Liver (tissue), 8 donors: ENCODE measurements at regions not wholly inside any gene's neighbourhood (a gene's known extent, or its start where the extent isn't known, plus 50 kb on each side); places are given as distances from the start of the nearest gene placed in this dataset.

Source experiments
- DNase-seq: peaks from one replicate; pipeline ENCODE4 v3.0.0-alpha.2; 2017; ENCODE audit warnings: low spot score
- H3K27ac ChIP-seq, 2 donors: one replicate each; pipeline ENCODE4 v1.7.0; 2013; ENCODE audit warnings: inconsistent platforms in 2 of 2, low read length in 2 of 2, control low read depth in 1 of 2, low read depth in 1 of 2, mild to moderate bottlenecking in 1 of 2
- H3K27me3 ChIP-seq, 4 donors: one replicate each; pipeline versions ENCODE4 v1.6.1 to v1.7.0; 2013; ENCODE audit warnings: low read length in 3 of 4, inconsistent platforms in 1 of 4, mild to moderate bottlenecking in 1 of 4, moderate library complexity in 1 of 4; ENCODE audit not compliant: control insufficient read depth in 4 of 4, insufficient read depth in 4 of 4
- H3K36me3 ChIP-seq, 4 donors: one replicate each; pipeline versions ENCODE4 v1.6.1 to v1.7.0; 2013; ENCODE audit warnings: low read length in 3 of 4, mild to moderate bottlenecking in 3 of 4, low read depth in 1 of 4, moderate library complexity in 1 of 4; ENCODE audit not compliant: control insufficient read depth in 4 of 4, insufficient read depth in 3 of 4
- H3K4me1 ChIP-seq, 4 donors: one replicate each; pipeline versions ENCODE4 v1.6.1 to v1.7.0; 2013; ENCODE audit warnings: low read length in 3 of 4, mild to moderate bottlenecking in 3 of 4, moderate library complexity in 1 of 4; ENCODE audit not compliant: control insufficient read depth in 4 of 4, insufficient read depth in 4 of 4
- H3K4me3 ChIP-seq, 3 donors: one replicate each; pipeline versions ENCODE4 v1.6.1 to v1.7.0; 2013; ENCODE audit warnings: low read length in 3 of 3, control low read depth in 1 of 3, low read depth in 1 of 3, mild to moderate bottlenecking in 1 of 3
- H3K9ac ChIP-seq, 2 donors: one replicate each; pipeline ENCODE4 v1.7.0; 2013; ENCODE audit warnings: low read length in 2 of 2, mild to moderate bottlenecking in 2 of 2, moderate library complexity in 2 of 2, control low read depth in 1 of 2, low read depth in 1 of 2
- H3K9me3 ChIP-seq, 4 donors: one replicate each; pipeline versions ENCODE4 v1.6.1 to v1.7.0; 2013; ENCODE audit warnings: low read length in 3 of 4; ENCODE audit not compliant: control insufficient read depth in 4 of 4
- ATF3 ChIP-seq: IDR thresholded peaks from 2 replicates; pipeline ENCODE4 v1.6.1; 2016; ENCODE audit warnings: antibody characterized with exemption
- CTCF ChIP-seq: fragments of 150-350 bp; IDR thresholded peaks from 2 replicates; pipeline ENCODE4 v1.5.1; 2017; ENCODE audit warnings: improper control_type of control experiment, low read depth, low read length; ENCODE audit not compliant: missing input control
- EGR1 ChIP-seq, 2 donors: IDR thresholded peaks; 2 replicates each; pipeline ENCODE4 v1.6.1; 2016 to 2018; ENCODE audit warnings: antibody characterized with exemption in 2 of 2, low read depth in 2 of 2
- FOXA1 ChIP-seq: IDR thresholded peaks from 2 replicates; pipeline ENCODE4 v1.6.1; 2016; ENCODE audit warnings: antibody characterized with exemption
- FOXA2 ChIP-seq: IDR thresholded peaks from 2 replicates; pipeline ENCODE4 v1.6.1; 2016; ENCODE audit warnings: antibody characterized with exemption
- GABPA ChIP-seq, 2 donors: IDR thresholded peaks in 1 of 2; conservative IDR thresholded peaks in 1 of 2; 2 replicates each; pipeline ENCODE4 v1.6.1; 2016; ENCODE audit warnings: antibody characterized with exemption in 2 of 2, mild to moderate bottlenecking in 1 of 2, moderate library complexity in 1 of 2
- HNF4A ChIP-seq, 2 donors: conservative IDR thresholded peaks; 2 replicates each; pipeline ENCODE4 v1.6.1; 2016; ENCODE audit warnings: antibody characterized with exemption in 2 of 2, mild to moderate bottlenecking in 2 of 2
- HNF4G ChIP-seq: IDR thresholded peaks from 2 replicates; pipeline ENCODE4 v1.6.1; 2016; ENCODE audit warnings: antibody characterized with exemption
- JUND ChIP-seq, 2 donors: IDR thresholded peaks; 2 replicates each; pipeline ENCODE4 v1.6.1; 2016; ENCODE audit warnings: antibody characterized with exemption in 2 of 2
- MAX ChIP-seq: IDR thresholded peaks from 2 replicates; pipeline ENCODE4 v1.6.1; 2016; ENCODE audit warnings: antibody characterized with exemption
- NR2F2 ChIP-seq: IDR thresholded peaks from 2 replicates; pipeline ENCODE4 v1.6.1; 2016; ENCODE audit warnings: antibody characterized with exemption
- RAD21 ChIP-seq, 2 donors: IDR thresholded peaks; 2 replicates each; pipeline ENCODE4 v1.6.1; 2016; ENCODE audit warnings: antibody characterized with exemption in 2 of 2, mild to moderate bottlenecking in 2 of 2
- REST ChIP-seq: IDR thresholded peaks from 2 replicates; pipeline ENCODE4 v1.6.1; 2016; ENCODE audit warnings: antibody characterized with exemption, mild to moderate bottlenecking
- RXRA ChIP-seq, 2 donors: IDR thresholded peaks; 2 replicates each; pipeline ENCODE4 v1.6.1; 2017 to 2018; ENCODE audit warnings: antibody characterized with exemption in 2 of 2, mild to moderate bottlenecking in 1 of 2
- SP1 ChIP-seq: IDR thresholded peaks from 2 replicates; pipeline ENCODE4 v1.6.1; 2018; ENCODE audit warnings: antibody characterized with exemption, mild to moderate bottlenecking
- TAF1 ChIP-seq: conservative IDR thresholded peaks from 2 replicates; pipeline ENCODE4 v1.6.1; 2016; ENCODE audit warnings: antibody characterized with exemption, mild to moderate bottlenecking
- YY1 ChIP-seq: IDR thresholded peaks from 2 replicates; pipeline ENCODE4 v1.6.1; 2016; ENCODE audit warnings: antibody characterized with exemption, mild to moderate bottlenecking
- ZBTB33 ChIP-seq: IDR thresholded peaks from 2 replicates; pipeline ENCODE4 v1.6.1; 2016; ENCODE audit warnings: antibody characterized with exemption
- WGBS: extraction: QIAGEN DNeasy Blood & Tissue Kit; methylation state at CpG from one replicate; pipeline ENCODE4 v1.1.7; 2013; 5-methylcytosine and 5-hydroxymethylcytosine counted together
- donor health status: healthy.
- donor health status: healthy.
- donor health status: healthy.
- donor health status: healthy.
- donor health status: healthy.

- TF ChIP-seq HNF4A (conservative IDR thresholded peaks at IDR 0.05), result no peak
- no peak for TF ChIP-seq ATF3
- TF ChIP-seq REST, result no peak
- no peak for TF ChIP-seq HNF4G
- TF ChIP-seq EGR1 (IDR thresholded peaks at IDR 0.05; ENCODE audit: low read depth in 2 of 2), result no peak
- TF ChIP-seq FOXA1, result no peak
- no peak for TF ChIP-seq RAD21 (IDR thresholded peaks at IDR 0.05)
- no peak for TF ChIP-seq CTCF
- no peak for TF ChIP-seq RXRA (IDR thresholded peaks at IDR 0.05)
- TF ChIP-seq TAF1, result no peak
- TF ChIP-seq ZBTB33, result no peak
- no peak for TF ChIP-seq MAX
- no peak for TF ChIP-seq SP1
- no peak for TF ChIP-seq NR2F2
- no peak for TF ChIP-seq FOXA2
- no peak for TF ChIP-seq GABPA (IDR thresholded peaks at IDR 0.05 in 1 of 2, conservative IDR thresholded peaks at IDR 0.05 in 1 of 2)
- TF ChIP-seq YY1, result no peak
- no peak for TF ChIP-seq JUND (IDR thresholded peaks at IDR 0.05)
- H3K9me3 ChIP-seq, result no peaks in the 10 kb centered on the region
- no peak overlapping the region for H3K9ac ChIP-seq
- H3K27ac ChIP-seq, result no peak overlapping the region
- DNase-seq, result no peak
- no peak overlapping the region for H3K4me3 ChIP-seq
- peaks cover 0 to 3% (median 0%) of the 10 kb centered on the region in 4 donors for H3K27me3 ChIP-seq
- 42% methylated on average over 2 of the region's 2 CpGs for WGBS
- no peaks in the 10 kb centered on the region for H3K36me3 ChIP-seq
- H3K4me1 ChIP-seq, result no peaks in the 10 kb centered on the region
Observed at GRCh38 chr5:121292664-121293063, 559.0 kb upstream of the FTMT start.

GRCh38 chr5:121296356-121296755 is 555.3 kb upstream of the FTMT start:
- 59% methylated on average over 2 of the region's 2 CpGs for WGBS

More at GRCh38 chr5:121296356-121296755, 555.3 kb upstream of the FTMT start:
- TF ChIP-seq EGR1 (IDR thresholded peaks at IDR 0.05; ENCODE audit: low read depth in 2 of 2) (no peak), GABPA (IDR thresholded peaks at IDR 0.05 in 1 of 2, conservative IDR thresholded peaks at IDR 0.05 in 1 of 2) (no peak), ZBTB33 (no peak), CTCF (no peak)
- H3K27me3 ChIP-seq, result peaks cover 0 to 3% (median 0%) of the 10 kb centered on the region in 4 donors
- H3K9ac ChIP-seq, result no peak overlapping the region
- no peaks in the 10 kb centered on the region for H3K4me1 ChIP-seq
- no peak overlapping the region for H3K27ac ChIP-seq
- no peak overlapping the region for H3K4me3 ChIP-seq
- no peak for DNase-seq
- no peaks in the 10 kb centered on the region for H3K36me3 ChIP-seq
- H3K9me3 ChIP-seq, result no peaks in the 10 kb centered on the region
